ENCODE measurements at regions not wholly inside any gene's neighbourhood (a gene's known extent, or its start where the extent isn't known, plus 50 kb on each side); places are given as distances from the start of the nearest gene placed in this dataset.

GRCh38 chrX:134718966-134719317 is 60.7 kb upstream of the PLAC1 start:
- Histone ChIP-seq H4K91ac (replicated peaks; ENCODE audit: insufficient read length, low read length) (no peak overlapping the region), H3K23me2 (ENCODE audit: low read depth, low read length) (no peaks in the 10 kb centered on the region), H3K4ac (replicated peaks; ENCODE audit: insufficient read length, low read depth, low read length) (no peak overlapping the region), H4K20me1 (replicated peaks in 1 of 2; ENCODE audit: control insufficient read depth in 1 of 2, insufficient read depth in 2 of 2, low read length in 2 of 2) (no peaks in the 10 kb centered on the region), H4K5ac (ENCODE audit: insufficient read length, low read depth, low read length) (no peak overlapping the region), H3K27me3 (replicated peaks in 1 of 4; ENCODE audit: control insufficient read depth in 3 of 4, extremely low read depth in 1 of 4, insufficient read depth in 3 of 4, low read length in 3 of 4) (no peaks in the 10 kb centered on the region), H2BK5ac (ENCODE audit: low read depth, low read length) (no peak overlapping the region), H3K4me1 (replicated peaks in 1 of 4; ENCODE audit: control insufficient read depth in 3 of 4, insufficient read depth in 4 of 4, low read length in 3 of 4) (peaks cover 0 to 6% (median 5%) of the 10 kb centered on the region in 4 experiments; a peak in 5 of 7 replicates), H3K9ac (replicated peaks in 1 of 4; ENCODE audit: extremely low read depth in 1 of 4, low read depth in 3 of 4, low read length in 3 of 4) (no peak overlapping the region), H2AFZ (ENCODE audit: low read length) (no peak overlapping the region), H3K14ac (ENCODE audit: insufficient read length) (no peak overlapping the region), H3K18ac (ENCODE audit: extremely low read depth, low read length) (no peak overlapping the region), H3K9me3 (ENCODE audit: insufficient read depth in 2 of 2, low read depth in 1 of 2, low read length in 1 of 2) (no peaks in the 10 kb centered on the region), H3K79me2 (ENCODE audit: control insufficient read depth in 1 of 2, insufficient read depth in 2 of 2, low read length in 2 of 2) (no peaks in the 10 kb centered on the region), H3K36me3 (ENCODE audit: control insufficient read depth in 2 of 4, insufficient read depth in 4 of 4, low read length in 3 of 4) (no peaks in the 10 kb centered on the region), H3K4me2 (ENCODE audit: insufficient read depth in 1 of 2, low read depth in 2 of 2, low read length in 2 of 2) (no peak overlapping the region), H2AK5ac (ENCODE audit: low read depth, low read length) (no peak overlapping the region), H2BK15ac (ENCODE audit: low read length) (no peak overlapping the region), H2BK12ac (ENCODE audit: low read depth, low read length) (no peak overlapping the region), H4K8ac (ENCODE audit: extremely low read depth, insufficient read depth, low read length) (no peak overlapping the region), H2BK20ac (ENCODE audit: low read length) (no peak overlapping the region), H3K23ac (ENCODE audit: insufficient read length) (no peak overlapping the region), H3K56ac (replicated peaks; ENCODE audit: insufficient read length, low read depth, low read length) (no peak overlapping the region), H3K4me3 (ENCODE audit: extremely low read depth in 1 of 4, insufficient read depth in 2 of 4, low read depth in 3 of 4, low read length in 4 of 4) (no peak overlapping the region), H3K79me1 (ENCODE audit: low read depth, low read length) (no peaks in the 10 kb centered on the region), H3K27ac (ENCODE audit: low read depth, low read length) (no peak overlapping the region), H2BK120ac (replicated peaks; ENCODE audit: low read depth, low read length) (no peak overlapping the region)
- no peak for FAIRE-seq
- WGBS, 2 experiments (ENCODE audit: extremely low coverage in 1 of 2, insufficient coverage in 1 of 2, insufficient read length in 1 of 2, insufficient replicate concordance in 2 of 2, low coverage in 1 of 2, low lambda C conversion rate in 2 of 2, missing lambda C conversion rate in 1 of 2): 56% methylated on average over 2 of the region's 2 CpGs; no CpG with 5 or more reads in 1 of the 2 experiments
- TF ChIP-seq CEBPB (IDR thresholded peaks at IDR 0.05; ENCODE audit: low read depth, low read length) (peak; percentile 86), EGR1 (IDR thresholded peaks at IDR 0.05; ENCODE audit: borderline replicate concordance, low read depth, low read length) (no peak)
- CTCF ChIA-PET (ENCODE audit: partially characterized antibody): no interaction called here
- no peak for DNase-seq (ENCODE audit: low read depth in 1 of 2, low spot score in 2 of 2)
- POLR2A ChIA-PET (ENCODE audit: partially characterized antibody): no interaction called here

Data from H1 (cell line).